ENCODE measurements at regions not wholly inside any gene's neighbourhood (a gene's known extent, or its start where the extent isn't known, plus 50 kb on each side); places are given as distances from the start of the nearest gene placed in this dataset.

- Histone ChIP-seq H3K9me3 (ENCODE audit: control insufficient read depth, low read length) (no peaks in the 10 kb centered on the region), H3K27me3 (ENCODE audit: control insufficient read depth, insufficient read depth, low read length, poor library complexity, severe bottlenecking) (no peaks in the 10 kb centered on the region), H3K4me1 (ENCODE audit: control insufficient read depth, insufficient read depth, low read length) (no peaks in the 10 kb centered on the region), H3K36me3 (ENCODE audit: control insufficient read depth, insufficient read depth, low read length) (no peaks in the 10 kb centered on the region), H3K9ac (ENCODE audit: extremely low read depth, low read length, poor library complexity, severe bottlenecking) (no peak overlapping the region), H3K4me3 (ENCODE audit: low read length) (no peak overlapping the region), H3K27ac (ENCODE audit: low read depth, low read length) (peak overlapping the region; percentile 88)
- Mint-ChIP-seq H3K4me3 (no peak overlapping the region), H3K9me3 (no peaks in the 10 kb centered on the region), H3K36me3 (ENCODE audit: low read depth) (no peaks in the 10 kb centered on the region), H3K27me3 (ENCODE audit: insufficient read depth) (peaks cover 4% of the 10 kb centered on the region), H3K27ac (no peak overlapping the region), H3K4me1 (peaks cover 2% of the 10 kb centered on the region)
- no peak for DNase-seq
- TF ChIP-seq, protein P1, sequence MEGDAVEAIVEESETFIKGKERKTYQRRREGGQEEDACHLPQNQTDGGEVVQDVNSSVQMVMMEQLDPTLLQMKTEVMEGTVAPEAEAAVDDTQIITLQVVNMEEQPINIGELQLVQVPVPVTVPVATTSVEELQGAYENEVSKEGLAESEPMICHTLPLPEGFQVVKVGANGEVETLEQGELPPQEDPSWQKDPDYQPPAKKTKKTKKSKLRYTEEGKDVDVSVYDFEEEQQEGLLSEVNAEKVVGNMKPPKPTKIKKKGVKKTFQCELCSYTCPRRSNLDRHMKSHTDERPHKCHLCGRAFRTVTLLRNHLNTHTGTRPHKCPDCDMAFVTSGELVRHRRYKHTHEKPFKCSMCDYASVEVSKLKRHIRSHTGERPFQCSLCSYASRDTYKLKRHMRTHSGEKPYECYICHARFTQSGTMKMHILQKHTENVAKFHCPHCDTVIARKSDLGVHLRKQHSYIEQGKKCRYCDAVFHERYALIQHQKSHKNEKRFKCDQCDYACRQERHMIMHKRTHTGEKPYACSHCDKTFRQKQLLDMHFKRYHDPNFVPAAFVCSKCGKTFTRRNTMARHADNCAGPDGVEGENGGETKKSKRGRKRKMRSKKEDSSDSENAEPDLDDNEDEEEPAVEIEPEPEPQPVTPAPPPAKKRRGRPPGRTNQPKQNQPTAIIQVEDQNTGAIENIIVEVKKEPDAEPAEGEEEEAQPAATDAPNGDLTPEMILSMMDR (conservative IDR thresholded peaks at IDR 0.05): no peak
- 67 to 96% methylated on average over 1 to 3 of the region's 3 CpGs for WGBS, 2 experiments (ENCODE audit: insufficient coverage in 1 of 2, insufficient read length in 1 of 2)
These were observed 143.6 kb downstream of the BOD1 start for GRCh38 chr5:173472784-173473278.

- H3K9me3 ChIP-seq (ENCODE audit: control insufficient read depth, low read length): no peaks in the 10 kb centered on the region
- peaks cover 5% of the 10 kb centered on the region for H3K27me3 Mint-ChIP-seq (ENCODE audit: insufficient read depth)
- no peak overlapping the region for H3K4me3 Mint-ChIP-seq
- 73 to 78% methylated on average over 3 of the region's 3 CpGs for WGBS, 2 experiments (ENCODE audit: insufficient coverage in 1 of 2, insufficient read length in 1 of 2)
- peak overlapping the region; percentile 88 for H3K27ac ChIP-seq (ENCODE audit: low read depth, low read length)
- H3K4me1 Mint-ChIP-seq: peaks cover 2% of the 10 kb centered on the region
- no peaks in the 10 kb centered on the region for H3K4me1 ChIP-seq (ENCODE audit: control insufficient read depth, insufficient read depth, low read length)
- H3K36me3 ChIP-seq (ENCODE audit: control insufficient read depth, insufficient read depth, low read length): no peaks in the 10 kb centered on the region
- H3K27ac Mint-ChIP-seq: no peak overlapping the region
- no peak overlapping the region for H3K4me3 ChIP-seq (ENCODE audit: low read length)
- H3K27me3 ChIP-seq (ENCODE audit: control insufficient read depth, insufficient read depth, low read length, poor library complexity, severe bottlenecking): no peaks in the 10 kb centered on the region
- H3K9ac ChIP-seq (ENCODE audit: extremely low read depth, low read length, poor library complexity, severe bottlenecking): no peak overlapping the region
- H3K36me3 Mint-ChIP-seq (ENCODE audit: low read depth): no peaks in the 10 kb centered on the region
- peak; percentile 51 for DNase-seq
- H3K9me3 Mint-ChIP-seq: peaks cover 6% of the 10 kb centered on the region
- TF ChIP-seq, protein P1 (conservative IDR thresholded peaks at IDR 0.05): no peak
These were observed 143.9 kb upstream of the STC2 start for GRCh38 chr5:173472164-173472563.

DNA sequence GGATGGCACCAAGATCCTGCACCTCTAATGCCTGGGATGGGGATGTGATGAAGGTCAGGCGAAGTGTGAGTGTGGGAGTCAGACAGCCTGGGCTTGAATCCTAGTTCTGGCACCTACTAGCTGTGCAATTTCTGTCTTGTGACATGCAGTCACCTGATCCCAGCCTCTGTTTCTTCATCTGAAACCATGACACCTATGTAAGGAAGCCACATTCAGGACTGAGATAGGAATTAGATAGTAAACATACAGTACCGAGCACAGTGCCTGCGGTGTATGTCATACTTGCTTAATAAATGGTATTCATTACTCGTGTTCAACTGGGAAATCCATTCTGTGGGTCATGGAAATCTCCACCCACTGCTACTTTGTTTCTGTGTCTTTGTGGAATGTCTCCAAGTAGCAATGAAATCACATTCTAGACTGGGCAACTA is 140.6 kb upstream of the STC2 start:
- no peaks in the 10 kb centered on the region for H3K4me1 ChIP-seq (ENCODE audit: control insufficient read depth, insufficient read depth, low read length)
- Mint-ChIP-seq H3K4me3 (no peak overlapping the region), H3K27me3 (ENCODE audit: insufficient read depth) (peaks cover 11% of the 10 kb centered on the region), H3K4me1 (peaks cover 5% of the 10 kb centered on the region), H3K9me3 (peaks cover 30% of the 10 kb centered on the region), H3K27ac (no peak overlapping the region), H3K36me3 (ENCODE audit: low read depth) (no peaks in the 10 kb centered on the region)
- H3K4me3 ChIP-seq (ENCODE audit: low read length): no peak overlapping the region
- no peak for DNase-seq
- H3K27ac ChIP-seq (ENCODE audit: low read depth, low read length): no peak overlapping the region
- peaks cover 24% of the 10 kb centered on the region for H3K9me3 ChIP-seq (ENCODE audit: control insufficient read depth, low read length)
- 85 to 92% methylated on average over 3 to 4 of the region's 4 CpGs for WGBS, 2 experiments (ENCODE audit: insufficient coverage in 1 of 2, insufficient read length in 1 of 2)
- no peak overlapping the region for H3K9ac ChIP-seq (ENCODE audit: extremely low read depth, low read length, poor library complexity, severe bottlenecking)
- TF ChIP-seq, protein P1 (conservative IDR thresholded peaks at IDR 0.05): no peak
- no peaks in the 10 kb centered on the region for H3K36me3 ChIP-seq (ENCODE audit: control insufficient read depth, insufficient read depth, low read length)
- no peaks in the 10 kb centered on the region for H3K27me3 ChIP-seq (ENCODE audit: control insufficient read depth, insufficient read depth, low read length, poor library complexity, severe bottlenecking)
